Skeletal muscle cell (primary cell): ENCODE measurements at regions not wholly inside any gene's neighbourhood (a gene's known extent, or its start where the extent isn't known, plus 50 kb on each side); places are given as distances from the start of the nearest gene placed in this dataset.
"Not testable (repeated sequence)": the region's sequence is repeated elsewhere in the genome, so short reads cannot be mapped to it uniquely, and the experiment has no call there.

Experiments
- DNase-seq: peaks from one replicate; pipeline ENCODE4 v3.0.0-alpha.2; 2010; ENCODE audit warnings: low read depth
- H3K4me3 ChIP-seq: 2 replicates; pipeline ENCODE4 v1.5.1; 2011; ENCODE audit warnings: low read depth, mild to moderate bottlenecking, control low read depth, low read length, moderate library complexity

GRCh38 chr2:94725543-94725942 is 145.7 kb upstream of the TEKT4 start:
- H3K4me3 ChIP-seq = no peak overlapping the region
- no peak for DNase-seq

- DNase-seq, H3K4me3 ChIP-seq: not testable (repeated sequence)
Measured at GRCh38 chr2:94735536-94735935, 135.7 kb upstream of the TEKT4 start.

GRCh38 chr2:94737145-94737544 is 134.1 kb upstream of the TEKT4 start:
- H3K4me3 ChIP-seq, DNase-seq: not testable (repeated sequence)

GRCh38 chr2:94737736-94738342 is 133.4 kb upstream of the TEKT4 start:
- DNase-seq, H3K4me3 ChIP-seq: not testable (repeated sequence)

DNA sequence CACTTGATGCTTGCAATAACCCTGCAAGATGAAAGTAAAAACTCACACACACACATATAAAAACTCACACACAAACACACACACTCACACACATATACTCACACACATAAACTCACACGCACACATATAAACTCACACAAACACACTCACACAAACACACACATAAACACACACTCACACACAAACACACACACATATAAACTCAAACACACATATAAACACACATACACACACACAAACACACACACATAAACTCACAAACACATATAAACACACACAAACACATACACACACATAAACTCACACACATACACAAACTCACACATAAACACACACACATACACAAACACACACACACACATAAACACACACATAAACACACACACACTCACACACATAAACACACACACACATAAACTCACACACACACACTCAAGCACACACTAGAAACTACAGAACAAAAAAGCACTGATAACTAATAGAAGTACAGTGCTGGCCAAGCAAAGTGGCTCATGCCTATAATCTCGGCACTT is 117.7 kb upstream of the TEKT4 start:
- DNase-seq = no peak
- no peak overlapping the region for H3K4me3 ChIP-seq

- H3K4me3 ChIP-seq = no peak overlapping the region
- no peak for DNase-seq
Measured at GRCh38 chr2:94758546-94758945, 112.7 kb upstream of the TEKT4 start.

- H3K4me3 ChIP-seq = no peak overlapping the region
- no peak for DNase-seq
Measured at GRCh38 chr2:94759211-94759610, 112.0 kb upstream of the TEKT4 start.

- no peak overlapping the region for H3K4me3 ChIP-seq
- no peak for DNase-seq
Measured at GRCh38 chr2:94762600-94762999, 108.6 kb upstream of the TEKT4 start.

DNA sequence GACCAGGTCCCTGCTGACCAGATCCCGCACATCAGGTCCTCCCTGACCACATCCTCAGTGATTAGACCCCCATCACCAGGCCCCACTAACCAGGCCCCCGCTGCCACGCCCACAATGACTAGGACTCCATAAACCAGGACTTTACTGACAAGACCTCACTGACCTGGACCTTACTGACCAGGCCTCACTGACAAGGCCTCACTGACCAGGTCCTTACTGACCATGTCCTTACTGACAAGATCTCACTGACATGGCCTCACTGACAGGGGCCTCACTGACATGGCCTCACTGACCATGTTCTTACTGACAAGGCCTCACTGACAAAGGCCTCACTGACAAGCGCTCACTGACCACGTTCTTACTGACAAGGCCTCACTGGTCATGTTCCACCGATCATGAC is 107.9 kb upstream of the TEKT4 start:
- no peak for DNase-seq

GRCh38 chr2:94764331-94764730 is 106.9 kb upstream of the TEKT4 start:
- DNase-seq, H3K4me3 ChIP-seq: not testable (repeated sequence)

More for the DNA sequence above, 107.9 kb upstream of the TEKT4 start:
- no peak overlapping the region for H3K4me3 ChIP-seq

DNA sequence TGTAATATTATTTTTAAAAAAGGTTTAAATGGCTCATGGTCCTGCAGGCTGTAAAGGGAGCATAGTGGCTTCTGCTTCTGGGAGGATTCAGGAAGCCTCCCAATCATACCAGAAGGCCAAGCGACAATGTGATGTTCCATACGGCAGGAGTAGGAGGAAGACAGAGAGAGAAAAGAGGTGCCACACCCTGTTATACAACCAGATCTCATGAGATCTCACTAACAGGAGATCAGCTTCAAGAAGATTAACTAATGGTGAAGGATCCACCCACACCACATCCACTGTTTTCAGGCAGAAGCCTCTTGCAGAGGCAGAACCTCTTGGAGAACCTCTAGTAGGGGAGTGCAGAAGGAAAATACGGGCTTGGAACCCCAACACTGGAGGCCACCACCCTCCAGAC is 103.9 kb upstream of the TEKT4 start:
- no peak for DNase-seq
- H3K4me3 ChIP-seq = no peak overlapping the region

- DNase-seq = no peak
Measured at GRCh38 chr2:94769733-94770132, 101.5 kb upstream of the TEKT4 start.

DNA sequence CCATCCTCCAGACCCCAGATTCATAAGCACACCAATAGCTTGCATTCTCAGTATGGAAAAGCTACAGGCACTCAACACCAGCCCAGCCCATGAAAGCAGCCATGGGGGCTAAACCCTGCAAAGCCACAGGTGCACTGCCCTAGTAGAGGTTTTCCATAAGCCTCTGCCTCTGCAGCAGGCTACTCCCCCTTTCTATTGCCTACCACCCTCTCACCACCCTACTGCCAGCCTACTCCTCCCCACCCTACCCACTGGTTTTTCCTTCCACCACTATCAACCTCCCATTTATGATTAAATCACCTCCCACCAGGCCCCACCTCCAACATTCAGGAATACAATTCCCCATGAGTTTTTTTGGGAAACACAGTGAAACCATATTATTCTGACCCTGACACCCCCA is 96.4 kb upstream of the TEKT4 start:
- DNase-seq = no peak

More at GRCh38 chr2:94769733-94770132, 101.5 kb upstream of the TEKT4 start:
- no peak overlapping the region for H3K4me3 ChIP-seq

GRCh38 chr2:94776036-94776435 is 95.2 kb upstream of the TEKT4 start:
- no peak overlapping the region for H3K4me3 ChIP-seq
- DNase-seq = no peak

More for the DNA sequence above, 96.4 kb upstream of the TEKT4 start:
- H3K4me3 ChIP-seq = no peak overlapping the region

GRCh38 chr2:94785105-94785504 is 86.1 kb upstream of the TEKT4 start:
- not testable (repeated sequence) for DNase-seq

DNA sequence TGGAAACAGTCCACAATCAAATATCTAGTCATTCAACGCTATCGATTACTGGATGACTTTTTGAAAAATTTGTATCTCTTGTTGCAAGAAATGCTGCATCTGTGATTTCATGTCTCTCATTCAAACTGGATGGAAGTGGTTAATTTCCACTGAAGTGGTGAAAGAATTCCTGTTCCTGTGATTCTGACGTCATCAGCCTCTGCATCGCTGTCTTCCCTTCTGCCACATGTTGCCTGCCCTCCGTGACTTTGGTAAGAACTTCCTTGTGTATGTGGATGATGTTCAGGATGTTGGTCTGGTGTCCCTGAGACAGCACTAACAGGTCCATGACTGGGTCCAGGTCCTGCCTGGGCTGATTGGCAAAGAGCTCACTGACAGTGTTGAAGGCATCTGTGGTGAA is 84.8 kb upstream of the TEKT4 start:
- H3K4me3 ChIP-seq, DNase-seq: not testable (repeated sequence)

More at GRCh38 chr2:94785105-94785504, 86.1 kb upstream of the TEKT4 start:
- not testable (repeated sequence) for H3K4me3 ChIP-seq

DNA sequence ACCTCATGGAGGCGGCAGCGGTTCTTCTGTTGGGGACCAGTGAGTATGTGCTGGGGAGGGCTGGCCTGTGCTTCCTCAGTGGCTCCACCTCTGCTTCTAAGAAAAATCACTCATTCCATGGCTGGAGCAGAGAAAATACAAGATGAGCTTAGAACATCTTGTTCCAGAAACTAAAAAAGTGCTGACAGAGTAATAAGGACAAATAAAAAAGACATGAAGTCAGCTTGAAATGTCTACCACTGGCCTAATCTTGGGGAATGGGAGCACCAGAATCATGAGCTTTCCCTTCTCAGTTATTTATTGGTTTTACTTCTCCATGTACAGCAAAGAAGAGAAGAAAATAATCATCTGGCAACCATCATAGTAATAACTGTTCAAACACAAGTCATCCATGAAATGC is 81.1 kb upstream of the TEKT4 start:
- H3K4me3 ChIP-seq, DNase-seq: not testable (repeated sequence)

DNA sequence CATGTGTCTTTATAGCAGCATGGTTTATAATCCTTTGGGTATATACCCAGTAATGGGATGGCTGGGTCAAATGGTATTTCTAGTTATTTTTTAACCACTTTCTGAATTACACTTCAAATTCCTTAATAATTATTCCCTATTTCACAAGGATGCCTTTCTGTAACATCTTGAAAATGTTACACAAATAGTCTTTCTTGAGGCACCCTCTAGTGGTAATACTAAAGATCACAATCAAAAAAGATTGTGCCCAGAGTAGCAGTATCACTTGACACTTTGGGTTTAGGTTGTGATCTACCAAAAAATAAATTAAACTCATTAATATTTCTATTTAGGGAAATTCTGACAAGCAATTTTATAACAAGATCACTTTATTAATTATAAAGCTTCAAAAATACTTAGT is 74.0 kb upstream of the TEKT4 start:
- not testable (repeated sequence) for H3K4me3 ChIP-seq, DNase-seq
